ENCODE measurements at regions not wholly inside any gene's neighbourhood (a gene's known extent, or its start where the extent isn't known, plus 50 kb on each side); places are given as distances from the start of the nearest gene placed in this dataset.

- TF ChIP-seq CTCF (IDR thresholded peaks at IDR 0.05) (no peak), POLR2A (IDR thresholded peaks at IDR 0.05) (no peak)
Measured at GRCh38 chr14:87409393-87409792, 583.6 kb downstream of the GALC start.

Data from breast epithelium (tissue), 3 donors.